Activated CD8-positive, alpha-beta T cell treated with anti-CD3 and anti-CD28 coated beads for 36 hours (primary cell): ENCODE measurements at regions not wholly inside any gene's neighbourhood (a gene's known extent, or its start where the extent isn't known, plus 50 kb on each side); places are given as distances from the start of the nearest gene placed in this dataset.

Source experiments
- ATAC-seq: fragments of 200-7000 bp; cut with Tn5 transposase; one replicate; pipeline ENCODE4 v1.10.0; 2021; ENCODE audit warnings: mild to moderate bottlenecking, moderate library complexity
- CTCF ChIA-PET: fragments of 350-600 bp; sonication (Branson Sonifier 250); formaldehyde crosslinking; loops from one replicate; lab custom pipeline; 2021; ENCODE audit warnings: antibody characterized with exemption; lab: Charles Lee
- POLR2A ChIA-PET: fragments of 350-600 bp; sonication (Branson Sonifier 250); formaldehyde crosslinking; loops from one replicate; lab custom pipeline; 2021; ENCODE audit warnings: antibody characterized with exemption; lab: Charles Lee
- DNase-seq: peaks from one replicate; pipeline ENCODE4 v3.0.0-alpha.2; 2020
- H3K27ac Mint-ChIP-seq: one replicate; pipeline ENCODE4 v1.8.0; 2021; ENCODE audit warnings: mild to moderate bottlenecking, mixed read lengths
- H3K27me3 Mint-ChIP-seq: one replicate; pipeline ENCODE4 v1.8.0; 2021; ENCODE audit warnings: mixed read lengths
- H3K36me3 Mint-ChIP-seq: one replicate; pipeline ENCODE4 v1.8.0; 2021; ENCODE audit warnings: low read depth, mixed read lengths
- H3K4me1 Mint-ChIP-seq: one replicate; pipeline ENCODE4 v1.8.0; 2021; ENCODE audit warnings: low read depth, mixed read lengths
- H3K4me3 Mint-ChIP-seq: one replicate; pipeline ENCODE4 v1.8.0; 2021; ENCODE audit warnings: mild to moderate bottlenecking, moderate library complexity, mixed read lengths
- H3K9me3 Mint-ChIP-seq: one replicate; pipeline ENCODE4 v1.8.0; 2021; ENCODE audit warnings: mixed read lengths
- intact Hi-C: fragments of 100-400 bp; cut with micrococcal nuclease; formaldehyde crosslinking; loops from one replicate; pipeline ENCODE4 v1.10.0; 2022
- TF ChIP-seq, protein P1 (sequence below): fragments of 200-600 bp; IDR thresholded peaks from one replicate; pipeline ENCODE4 v1.8.0; 2022; ENCODE audit warnings: antibody characterized with exemption, mild to moderate bottlenecking

DNA sequence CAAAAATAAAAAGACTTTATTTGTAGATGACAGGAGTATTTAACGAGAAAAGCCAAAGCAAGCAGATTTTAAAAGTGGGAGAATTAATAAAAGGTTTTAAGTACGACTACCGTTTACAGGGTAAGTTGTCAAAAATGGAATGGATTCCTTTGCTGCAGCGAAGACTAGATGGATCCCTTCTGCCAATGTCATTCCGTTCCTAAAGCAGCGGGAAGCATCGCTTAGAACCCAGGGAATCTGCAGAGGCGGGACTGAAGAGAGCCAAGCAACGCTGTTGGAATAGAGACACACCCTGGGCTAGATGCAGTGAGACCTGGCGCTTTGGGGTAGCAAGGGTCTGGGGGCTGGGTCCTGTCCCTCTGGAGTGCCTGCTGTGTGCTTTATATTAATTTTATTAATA lies 303.1 kb upstream of the MKI67 start:
- no peak overlapping the region for H3K4me3 Mint-ChIP-seq
- CTCF ChIA-PET, result no interaction called here
- H3K4me1 Mint-ChIP-seq, result no peaks in the 10 kb centered on the region
- TF ChIP-seq, protein P1, sequence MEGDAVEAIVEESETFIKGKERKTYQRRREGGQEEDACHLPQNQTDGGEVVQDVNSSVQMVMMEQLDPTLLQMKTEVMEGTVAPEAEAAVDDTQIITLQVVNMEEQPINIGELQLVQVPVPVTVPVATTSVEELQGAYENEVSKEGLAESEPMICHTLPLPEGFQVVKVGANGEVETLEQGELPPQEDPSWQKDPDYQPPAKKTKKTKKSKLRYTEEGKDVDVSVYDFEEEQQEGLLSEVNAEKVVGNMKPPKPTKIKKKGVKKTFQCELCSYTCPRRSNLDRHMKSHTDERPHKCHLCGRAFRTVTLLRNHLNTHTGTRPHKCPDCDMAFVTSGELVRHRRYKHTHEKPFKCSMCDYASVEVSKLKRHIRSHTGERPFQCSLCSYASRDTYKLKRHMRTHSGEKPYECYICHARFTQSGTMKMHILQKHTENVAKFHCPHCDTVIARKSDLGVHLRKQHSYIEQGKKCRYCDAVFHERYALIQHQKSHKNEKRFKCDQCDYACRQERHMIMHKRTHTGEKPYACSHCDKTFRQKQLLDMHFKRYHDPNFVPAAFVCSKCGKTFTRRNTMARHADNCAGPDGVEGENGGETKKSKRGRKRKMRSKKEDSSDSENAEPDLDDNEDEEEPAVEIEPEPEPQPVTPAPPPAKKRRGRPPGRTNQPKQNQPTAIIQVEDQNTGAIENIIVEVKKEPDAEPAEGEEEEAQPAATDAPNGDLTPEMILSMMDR, result no peak
- intact Hi-C loops, result no loop called here
- no peak overlapping the region for H3K27ac Mint-ChIP-seq
- H3K9me3 Mint-ChIP-seq, result no peaks in the 10 kb centered on the region
- no peaks in the 10 kb centered on the region for H3K27me3 Mint-ChIP-seq
- POLR2A ChIA-PET, result no interaction called here
- H3K36me3 Mint-ChIP-seq, result no peaks in the 10 kb centered on the region
- ATAC-seq, result no peak
- no peak for DNase-seq

DNA sequence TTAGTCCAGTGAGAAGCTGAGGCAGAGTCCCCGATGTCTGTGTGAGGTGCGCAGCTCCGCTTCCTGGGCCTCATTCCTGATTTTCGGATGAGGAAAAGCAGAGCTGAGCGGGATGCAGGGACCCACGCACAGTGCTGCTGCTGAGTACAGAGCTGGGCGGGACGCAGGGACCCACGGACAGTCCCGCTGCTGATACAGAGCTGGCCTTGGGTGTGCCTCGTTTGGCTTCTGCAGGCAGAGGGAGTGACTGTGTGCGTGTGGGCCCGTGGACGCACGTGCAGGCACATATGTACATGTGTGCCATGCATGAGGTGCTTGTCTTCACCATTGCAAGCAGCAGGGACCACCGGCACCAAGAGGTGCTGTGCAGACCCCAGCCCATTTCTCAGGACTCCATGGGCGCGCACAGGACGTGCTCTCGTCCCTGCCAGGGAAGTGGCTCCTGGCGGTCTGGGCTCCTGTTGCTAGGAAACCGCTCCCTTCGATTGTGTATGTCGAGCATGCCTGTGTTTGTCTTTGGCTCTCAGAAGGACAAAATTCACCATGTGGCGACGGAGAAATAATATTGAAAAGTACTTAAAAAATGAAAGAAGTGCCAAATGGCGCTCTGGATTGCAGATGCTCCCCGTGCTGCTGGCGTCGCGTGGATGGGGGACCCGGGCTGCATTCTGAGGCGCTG lies 303.8 kb upstream of the MKI67 start:
- no peaks in the 10 kb centered on the region for H3K36me3 Mint-ChIP-seq
- H3K27ac Mint-ChIP-seq, result no peak overlapping the region
- no peaks in the 10 kb centered on the region for H3K4me1 Mint-ChIP-seq
- DNase-seq, result no peak
- no peak overlapping the region for H3K4me3 Mint-ChIP-seq
- ChIA-PET CTCF (no interaction called here), POLR2A (no interaction called here)
- no peaks in the 10 kb centered on the region for H3K9me3 Mint-ChIP-seq
- intact Hi-C loops, result no loop called here
- TF ChIP-seq, protein P1, result no peak
- peaks cover under 1% of the 10 kb centered on the region for H3K27me3 Mint-ChIP-seq
- no peak for ATAC-seq

DNA sequence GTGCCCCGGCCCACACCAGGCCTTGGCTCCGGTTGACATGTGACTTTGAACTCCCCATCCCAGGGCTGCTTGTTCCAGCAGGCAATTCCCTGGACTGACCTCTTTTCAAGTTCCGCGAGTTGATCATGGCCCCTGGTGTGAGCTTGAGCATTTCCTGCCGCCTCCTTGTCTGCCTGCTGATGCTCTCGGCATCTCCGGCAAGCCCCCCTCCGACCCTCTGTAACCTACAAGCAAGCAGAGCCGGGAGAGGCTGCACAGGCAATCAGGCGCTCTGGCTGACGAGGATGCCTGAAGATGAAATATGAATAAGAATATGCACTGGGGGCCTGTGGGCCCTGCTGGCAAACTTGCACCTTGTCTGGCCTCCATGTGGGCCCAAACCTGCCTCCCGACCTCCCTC lies 304.9 kb upstream of the MKI67 start:
- TF ChIP-seq, protein P1, result no peak
- ChIA-PET CTCF (no interaction called here), POLR2A (no interaction called here)
- no peak for DNase-seq
- Mint-ChIP-seq H3K36me3 (no peaks in the 10 kb centered on the region), H3K27me3 (peaks cover 2% of the 10 kb centered on the region), H3K9me3 (no peaks in the 10 kb centered on the region), H3K27ac (no peak overlapping the region), H3K4me3 (no peak overlapping the region), H3K4me1 (no peaks in the 10 kb centered on the region)
- intact Hi-C loops, result no loop called here
- no peak for ATAC-seq

DNA sequence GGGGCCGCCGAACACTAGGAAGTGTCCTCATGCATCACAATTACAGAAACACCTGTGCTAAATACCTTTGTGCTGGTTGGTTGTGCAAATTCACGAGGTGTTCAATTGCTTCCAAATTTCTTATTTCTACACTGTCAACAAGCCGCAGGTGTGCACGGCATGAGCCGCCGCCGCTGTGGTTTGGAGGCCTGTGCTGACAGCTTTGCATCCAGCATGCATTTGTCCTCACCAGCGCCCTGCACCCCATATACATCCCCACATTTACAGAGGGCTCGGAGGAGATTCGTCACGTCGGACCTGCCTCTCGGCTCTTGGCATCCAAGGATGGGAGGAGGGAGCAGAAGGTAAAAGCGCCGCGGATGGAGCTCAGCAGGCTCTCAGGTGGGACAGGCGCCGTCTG lies 305.3 kb upstream of the MKI67 start:
- intact Hi-C loops, result no loop called here
- TF ChIP-seq, protein P1, result no peak
- no peak overlapping the region for H3K4me3 Mint-ChIP-seq
- H3K9me3 Mint-ChIP-seq, result no peaks in the 10 kb centered on the region
- H3K27ac Mint-ChIP-seq, result no peak overlapping the region
- CTCF ChIA-PET, result no interaction called here
- DNase-seq (no peak), ATAC-seq (no peak)
- peaks cover 2% of the 10 kb centered on the region for H3K27me3 Mint-ChIP-seq
- H3K4me1 Mint-ChIP-seq, result no peaks in the 10 kb centered on the region
- H3K36me3 Mint-ChIP-seq, result no peaks in the 10 kb centered on the region
- POLR2A ChIA-PET, result no interaction called here

DNA sequence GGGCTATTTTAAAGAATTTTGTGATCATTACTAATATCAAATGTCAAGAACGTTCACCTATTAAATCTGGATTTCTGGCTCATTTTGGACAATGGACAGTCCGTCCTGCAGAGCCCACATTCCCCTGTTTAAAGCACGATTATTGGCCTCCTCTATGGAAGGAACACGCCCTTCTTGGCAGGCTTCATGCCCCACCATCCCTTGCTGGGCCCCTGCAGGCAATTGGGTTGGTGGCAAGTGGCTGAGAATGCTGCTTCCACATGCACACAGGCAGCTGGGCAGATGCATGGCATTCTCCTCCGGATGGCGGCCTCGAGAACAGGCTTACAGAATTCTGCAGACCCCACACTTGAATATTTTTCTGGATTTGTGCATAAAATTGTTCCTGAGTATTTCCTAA lies 305.8 kb upstream of the MKI67 start:
- CTCF ChIA-PET, result no interaction called here
- TF ChIP-seq, protein P1, result no peak
- no peaks in the 10 kb centered on the region for H3K36me3 Mint-ChIP-seq
- peaks cover 2% of the 10 kb centered on the region for H3K27me3 Mint-ChIP-seq
- no peak for DNase-seq
- no peaks in the 10 kb centered on the region for H3K9me3 Mint-ChIP-seq
- H3K4me3 Mint-ChIP-seq, result no peak overlapping the region
- intact Hi-C loops, result no loop called here
- no peak for ATAC-seq
- H3K4me1 Mint-ChIP-seq, result no peaks in the 10 kb centered on the region
- POLR2A ChIA-PET, result no interaction called here
- H3K27ac Mint-ChIP-seq, result no peak overlapping the region
